HG03558 (cell line): ENCODE measurements at regions not wholly inside any gene's neighbourhood (a gene's known extent, or its start where the extent isn't known, plus 50 kb on each side); places are given as distances from the start of the nearest gene placed in this dataset.

Source experiments
- ATAC-seq: cut with Tn5 transposase; IDR thresholded peaks from one replicate; pipeline ENCODE4 v1.9.1; 2021; ENCODE audit warnings: moderate number of reproducible peaks; ENCODE audit not compliant: unreplicated experiment; ENCODE audit errors: extremely low read depth

DNA sequence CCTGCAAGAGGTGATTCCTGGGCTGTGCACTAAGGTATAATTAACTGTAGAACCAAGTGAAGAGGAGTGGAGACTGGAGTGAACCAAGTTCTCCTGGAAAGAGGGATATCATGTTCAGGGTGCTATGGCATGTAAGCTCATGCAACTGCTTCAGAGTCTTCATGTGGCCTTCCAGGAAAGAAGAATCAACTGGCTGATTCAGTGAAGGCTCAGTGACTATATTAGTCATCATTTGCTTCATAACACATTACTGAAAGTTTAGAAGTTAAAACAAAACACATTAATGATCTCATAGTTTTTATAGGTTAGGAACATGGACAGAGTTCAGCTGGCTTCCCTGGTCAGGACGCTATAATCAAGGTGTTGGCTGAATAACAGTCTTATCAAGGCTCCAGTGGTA is 1200.8 kb upstream of the GYPC start:
- ATAC-seq: no peak

DNA sequence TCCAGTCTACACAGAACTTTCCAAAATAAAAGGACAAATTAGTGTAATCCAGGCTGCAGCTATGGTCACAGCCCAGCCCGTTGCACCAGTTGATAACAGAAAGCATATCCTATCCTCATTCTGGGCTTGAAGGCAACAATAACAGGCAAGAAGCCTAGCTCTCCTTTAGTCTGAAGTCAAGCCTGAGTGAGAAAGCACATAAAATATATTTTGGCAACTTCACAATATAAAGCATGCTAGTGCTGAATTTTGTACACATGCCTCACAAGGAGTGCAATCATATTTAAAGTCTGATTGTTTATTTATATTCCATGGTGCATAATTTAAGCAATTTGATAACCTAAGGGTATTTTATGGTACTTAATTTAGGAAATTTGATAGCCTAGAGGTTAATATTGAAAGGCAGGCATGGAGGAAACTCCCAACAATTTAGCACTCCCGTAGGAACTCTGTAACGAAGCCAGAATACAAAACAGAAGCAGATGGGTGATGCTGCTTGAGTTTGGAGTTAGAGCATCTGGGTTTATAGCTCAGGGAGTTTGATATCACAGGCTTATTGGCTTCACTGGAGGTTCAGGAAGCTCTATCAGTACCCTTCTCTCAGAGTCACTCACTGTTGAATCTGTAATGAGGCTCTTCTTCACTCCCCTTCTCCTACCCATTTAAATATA is 1199.1 kb upstream of the GYPC start:
- no peak for ATAC-seq

DNA sequence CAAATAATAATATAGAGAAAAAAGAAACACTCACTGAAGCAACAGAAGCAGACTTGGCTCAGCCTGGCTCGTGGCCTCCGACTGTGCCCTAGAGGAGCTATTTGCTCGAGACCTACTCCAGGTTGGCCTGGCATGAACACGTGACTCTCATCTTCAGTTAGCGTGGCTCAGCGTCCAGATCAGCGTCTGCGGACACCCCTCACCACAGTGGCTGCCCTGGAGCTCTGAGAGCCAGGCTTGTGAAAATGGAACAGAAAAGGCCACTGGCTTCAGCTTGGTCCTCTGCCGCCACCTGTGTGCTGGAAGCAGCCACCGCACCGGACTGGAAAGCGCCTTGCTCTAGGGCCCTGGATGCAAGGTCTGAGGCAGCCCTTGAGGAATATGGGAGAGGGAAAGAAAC is 1184.0 kb upstream of the GYPC start:
- no peak for ATAC-seq

DNA sequence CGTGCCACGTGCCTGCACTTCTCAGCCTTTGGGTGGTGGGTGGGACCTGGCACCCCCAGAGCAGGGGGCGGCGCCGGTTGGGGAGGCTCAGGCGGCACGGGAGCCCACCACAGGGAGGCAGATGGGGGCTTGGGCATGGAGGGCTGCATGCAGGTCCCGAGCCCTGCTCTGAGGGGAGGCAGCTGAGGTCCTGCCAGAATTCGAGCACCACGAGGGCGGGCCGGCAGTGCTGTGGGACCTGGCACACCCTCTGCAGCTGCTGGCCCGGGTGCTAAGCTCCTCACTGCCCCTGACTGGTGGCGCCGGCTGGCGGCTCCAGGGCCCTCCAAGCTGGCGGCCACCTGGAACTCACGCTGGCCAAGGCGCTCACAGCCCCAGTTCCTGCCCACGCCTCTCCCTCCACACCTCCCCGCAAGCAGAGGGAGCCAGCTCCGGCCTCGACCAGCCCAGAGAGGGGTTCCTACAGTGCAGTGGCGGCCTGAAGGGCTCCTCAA is 1176.8 kb upstream of the GYPC start:
- no peak for ATAC-seq

DNA sequence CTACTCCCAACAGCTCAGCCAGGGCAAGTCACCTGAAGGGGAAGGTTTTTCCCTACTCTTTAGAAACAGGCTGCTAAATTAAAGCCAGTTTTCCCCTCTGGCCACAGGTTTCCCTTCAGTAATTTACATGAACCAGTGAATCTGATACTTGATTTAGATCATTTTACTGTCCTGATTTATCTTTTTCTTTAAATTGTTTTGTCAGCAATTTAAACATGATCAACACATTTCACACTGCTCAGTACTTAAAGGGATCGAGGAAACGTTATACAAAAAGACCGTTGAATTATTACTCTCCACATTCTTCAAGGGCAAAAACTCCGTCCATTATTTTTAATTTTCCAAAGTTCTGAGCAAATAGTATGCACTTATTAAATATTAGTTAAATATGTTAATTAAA is 1165.7 kb upstream of the GYPC start:
- no peak for ATAC-seq

DNA sequence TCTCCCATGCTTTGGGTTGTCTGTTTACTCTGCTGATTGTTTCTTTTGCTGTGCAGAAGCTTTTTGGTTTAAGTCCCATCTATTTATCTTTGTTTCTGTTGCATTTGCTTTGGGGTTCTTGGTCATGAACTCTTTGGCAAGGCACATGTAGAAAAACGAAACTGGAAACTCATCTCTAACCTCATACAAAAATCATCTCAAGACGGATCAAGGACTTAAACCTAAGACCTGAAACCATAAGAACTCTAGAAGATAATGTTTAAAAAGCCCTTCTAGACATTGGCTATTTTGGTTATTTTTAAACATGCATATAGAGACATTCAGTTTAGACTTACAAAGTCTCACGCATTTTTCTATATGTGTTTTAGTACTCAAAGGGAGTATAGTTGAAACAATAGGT is 1164.3 kb upstream of the GYPC start:
- ATAC-seq: no peak

DNA sequence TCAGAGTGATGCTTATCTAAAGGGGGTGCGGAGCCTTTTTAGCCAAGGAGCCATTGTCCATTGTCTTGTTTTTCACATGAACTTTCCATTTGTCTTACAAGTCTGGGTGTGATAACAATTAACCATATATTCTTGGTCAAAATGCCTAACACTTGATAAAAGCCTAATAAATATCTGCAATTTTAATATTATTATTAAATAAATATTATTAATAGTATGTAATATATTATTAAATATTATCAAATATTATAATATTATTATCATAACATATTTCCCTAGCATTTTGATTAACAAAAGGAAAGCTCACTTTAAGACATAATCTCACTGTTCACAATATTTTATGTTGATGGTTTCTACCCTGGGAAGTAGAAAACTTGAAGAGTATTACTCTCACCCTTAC is 1143.6 kb upstream of the GYPC start:
- no peak for ATAC-seq

DNA sequence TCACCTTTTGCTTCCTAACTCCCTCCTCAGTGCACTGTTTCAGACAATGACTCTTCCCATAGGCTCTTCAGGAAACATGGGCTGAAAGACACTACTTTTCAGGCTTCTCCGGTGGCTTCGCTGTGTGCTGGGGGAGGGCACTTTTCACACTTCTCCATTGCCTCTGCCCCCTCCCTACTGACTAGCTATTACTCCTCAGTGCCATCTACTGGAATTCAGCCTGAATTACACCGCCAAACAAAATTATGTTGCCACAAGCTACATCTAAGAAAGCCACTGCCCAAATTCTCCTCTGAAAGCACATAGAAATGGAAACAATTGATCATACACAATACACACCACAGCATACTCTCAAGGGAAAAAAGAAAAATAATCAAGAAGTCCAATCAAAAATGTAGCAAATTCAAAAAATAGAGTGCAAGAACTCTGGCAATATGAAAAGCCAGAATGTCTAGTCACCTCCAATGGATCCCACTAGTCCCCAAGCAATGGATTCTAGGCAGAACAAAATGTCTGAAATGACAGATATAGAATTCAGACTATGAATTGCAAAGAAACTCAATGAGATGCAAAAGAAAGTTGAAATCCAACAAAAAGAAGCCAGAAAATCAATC is 1139.4 kb upstream of the GYPC start:
- no peak for ATAC-seq

DNA sequence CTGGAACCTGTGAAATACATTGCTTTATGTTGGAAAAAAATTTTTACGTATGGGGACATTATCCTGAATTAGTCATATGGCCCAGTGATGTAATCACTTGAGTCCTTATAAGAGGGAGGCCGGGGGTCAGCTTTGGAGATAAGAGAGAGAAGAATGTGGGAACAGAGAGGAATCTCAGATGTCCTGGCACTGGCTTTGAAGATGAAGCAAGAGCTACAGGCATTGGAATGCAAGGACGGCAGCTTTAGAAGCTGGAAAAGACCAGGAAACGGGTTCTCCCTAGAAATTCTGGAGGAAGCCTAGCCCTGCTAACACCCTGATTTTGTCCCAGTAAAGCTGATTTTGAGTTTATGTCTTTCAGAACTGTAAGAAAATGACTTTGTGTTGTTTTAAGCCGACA is 1129.9 kb upstream of the GYPC start:
- no peak for ATAC-seq

DNA sequence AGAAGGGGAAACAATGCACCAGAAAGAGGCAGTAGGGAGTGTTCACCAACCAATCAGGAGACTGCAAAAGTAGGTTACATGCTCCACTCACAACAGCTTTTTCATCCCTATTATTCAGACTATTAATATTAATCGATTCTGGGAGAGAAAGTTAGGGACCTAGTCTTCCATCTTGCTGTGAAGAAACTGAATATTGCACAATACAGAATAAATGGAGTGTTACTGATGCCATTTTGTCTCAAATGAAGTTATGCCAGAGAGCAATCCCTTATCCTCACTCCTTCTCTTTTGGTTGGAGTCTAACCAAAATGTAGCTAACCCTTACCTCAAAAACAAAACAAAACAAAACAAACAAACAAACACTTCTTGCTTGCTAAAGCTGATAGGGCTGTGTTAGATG is 1120.9 kb upstream of the GYPC start:
- no peak for ATAC-seq

DNA sequence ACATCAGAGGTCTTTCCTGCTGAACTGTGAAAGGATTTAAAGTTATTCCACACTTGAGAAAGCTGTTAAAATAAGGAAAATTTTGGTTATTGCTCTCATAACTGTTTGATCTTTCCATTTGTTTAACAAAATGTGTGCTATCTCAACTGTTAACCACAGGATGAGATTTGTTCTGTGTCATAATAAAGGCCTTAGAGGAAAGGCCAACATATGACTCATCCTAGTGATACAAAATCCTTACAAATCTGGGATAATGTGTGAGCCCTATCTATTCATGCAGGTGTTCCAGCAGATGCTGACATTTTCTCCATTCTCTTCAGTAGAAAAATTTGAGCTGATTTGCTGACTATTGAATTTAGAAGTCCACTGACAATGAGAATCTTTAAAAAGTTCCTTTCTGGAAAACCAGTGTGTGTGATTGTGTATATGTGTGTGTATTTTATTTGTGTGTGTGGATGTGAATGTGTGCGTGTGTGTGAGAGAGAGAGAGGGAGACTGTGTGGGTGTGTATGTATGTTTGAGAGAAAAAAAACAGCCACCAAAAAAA is 1111.9 kb upstream of the GYPC start:
- no peak for ATAC-seq

DNA sequence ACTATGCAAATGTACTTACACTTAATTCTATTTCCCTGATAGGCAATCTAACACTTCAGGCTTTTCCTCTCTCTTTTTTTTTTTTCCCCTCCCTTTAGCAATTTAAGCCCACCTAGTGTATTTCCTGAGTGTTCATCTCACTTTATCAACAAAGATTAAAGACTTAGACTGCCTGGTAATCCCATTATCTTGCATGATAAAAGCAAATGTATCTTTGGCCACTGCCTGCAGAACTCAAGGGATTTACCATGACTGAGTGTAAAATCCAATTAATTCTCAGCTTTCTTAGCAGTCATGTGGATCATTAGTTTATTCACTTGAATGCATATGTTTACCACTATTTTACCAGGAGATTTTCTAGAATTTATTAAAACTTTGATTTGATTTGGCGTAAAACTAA is 1102.2 kb upstream of the GYPC start:
- no peak for ATAC-seq

DNA sequence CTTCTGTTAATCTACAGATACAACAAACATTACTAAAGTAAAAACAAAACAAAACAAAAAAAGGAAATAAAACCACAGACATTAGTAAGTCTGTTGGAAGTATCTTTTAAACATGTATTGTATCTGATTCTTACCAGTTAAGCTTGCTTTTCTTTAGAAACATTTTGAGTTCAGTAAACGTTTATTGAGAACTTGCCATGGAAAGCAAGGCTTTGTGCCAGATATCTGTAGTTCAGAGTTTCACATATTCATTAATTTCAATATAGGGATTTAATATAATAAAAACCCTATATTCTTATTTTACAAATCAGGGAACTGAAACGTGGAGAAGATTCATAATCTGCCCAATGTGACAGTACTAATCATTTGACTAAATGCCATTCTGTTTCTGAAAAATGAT is 1101.0 kb upstream of the GYPC start:
- ATAC-seq: no peak

DNA sequence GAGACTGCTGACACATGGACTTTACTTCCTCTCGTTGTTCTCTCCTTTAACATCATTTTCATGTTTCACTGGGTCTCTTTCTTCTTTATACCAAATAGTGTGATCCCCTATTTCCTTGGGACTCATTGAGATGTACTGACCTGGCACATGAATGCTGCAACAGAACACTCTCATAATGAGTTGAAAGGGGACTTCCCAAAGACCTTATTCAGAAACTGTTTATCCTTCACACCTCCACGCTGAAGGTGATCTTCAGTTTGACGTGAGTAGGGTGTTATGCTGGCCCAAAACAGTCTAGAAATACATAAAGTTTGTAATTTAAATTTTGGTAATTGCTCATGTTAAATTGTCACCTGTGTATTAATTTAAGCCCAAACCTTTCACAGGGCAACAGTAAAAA is 1096.8 kb upstream of the GYPC start:
- no peak for ATAC-seq

DNA sequence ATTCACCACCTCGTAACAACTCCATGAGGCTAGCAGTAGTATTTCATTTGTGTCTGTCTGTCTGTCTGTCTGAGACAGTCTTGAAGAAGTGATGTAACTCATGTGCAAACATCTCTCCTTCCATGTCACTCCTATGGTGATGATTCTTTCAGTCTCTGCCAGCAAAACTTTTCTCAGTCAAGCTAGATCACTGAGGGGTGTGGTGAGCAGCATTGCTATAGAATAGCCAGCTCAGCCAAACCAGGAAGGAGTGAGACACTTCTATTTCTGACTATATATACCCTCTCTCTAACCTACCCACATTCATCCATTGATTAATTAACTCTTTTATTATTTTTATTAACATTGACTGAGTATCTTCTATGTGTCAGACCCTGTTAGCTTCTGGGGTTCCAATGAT is 1095.1 kb upstream of the GYPC start:
- ATAC-seq: no peak

DNA sequence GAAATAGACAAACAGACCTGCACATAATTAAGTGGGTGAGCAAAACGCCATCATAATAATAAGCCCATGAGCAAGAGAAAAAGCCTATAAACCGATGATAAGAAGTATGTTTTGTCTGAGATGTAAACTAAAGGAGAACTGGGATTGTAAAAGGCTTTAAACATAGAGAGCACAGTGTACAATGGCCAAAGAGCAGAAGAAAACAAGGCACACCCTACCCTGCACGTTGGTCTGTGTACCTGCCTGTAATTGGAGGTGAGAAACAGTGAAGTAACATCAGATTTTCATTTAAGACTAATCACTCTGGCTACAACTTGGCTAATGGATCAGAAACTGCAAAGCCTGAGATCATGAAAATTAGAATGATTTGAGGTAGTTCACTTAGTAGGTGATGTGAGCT is 1094.7 kb upstream of the GYPC start:
- ATAC-seq: no peak

DNA sequence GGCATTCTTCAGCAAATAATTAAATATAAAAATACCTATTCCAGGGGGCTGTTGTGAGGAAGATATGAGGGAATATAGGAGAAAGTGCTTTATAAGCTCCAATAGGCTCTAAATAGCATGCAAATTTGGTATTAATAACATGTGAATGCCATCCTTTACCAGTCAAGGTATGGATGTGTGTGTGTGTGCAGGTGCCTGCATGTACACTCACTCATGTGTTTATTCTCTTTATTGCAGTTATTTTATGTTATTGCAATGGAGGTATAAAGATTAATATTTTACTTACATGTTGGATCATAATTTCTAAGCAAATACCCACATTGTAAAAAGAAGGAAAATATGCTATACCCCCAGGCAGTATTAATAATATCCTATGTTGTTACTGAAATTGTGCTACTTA is 1093.0 kb upstream of the GYPC start:
- ATAC-seq: no peak

DNA sequence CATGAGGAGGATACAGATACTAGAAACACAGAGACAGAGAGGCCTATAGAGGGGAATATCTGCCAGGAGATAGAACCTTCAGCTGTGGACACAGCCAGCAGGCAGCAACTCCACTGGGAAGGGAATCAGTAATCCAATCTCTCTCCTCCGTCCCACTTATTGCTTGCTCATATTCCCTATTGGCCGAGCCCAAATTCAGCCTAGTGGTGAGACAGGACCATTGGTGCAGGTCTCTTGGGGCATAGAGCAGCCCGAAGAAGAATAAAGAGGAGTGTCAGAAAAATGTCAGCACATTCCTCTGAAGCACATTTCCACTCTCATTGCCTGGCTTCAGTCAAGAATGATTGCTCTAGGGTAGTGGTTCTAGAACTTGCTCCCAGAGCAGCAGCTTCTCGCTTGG is 1091.5 kb upstream of the GYPC start:
- no peak for ATAC-seq

DNA sequence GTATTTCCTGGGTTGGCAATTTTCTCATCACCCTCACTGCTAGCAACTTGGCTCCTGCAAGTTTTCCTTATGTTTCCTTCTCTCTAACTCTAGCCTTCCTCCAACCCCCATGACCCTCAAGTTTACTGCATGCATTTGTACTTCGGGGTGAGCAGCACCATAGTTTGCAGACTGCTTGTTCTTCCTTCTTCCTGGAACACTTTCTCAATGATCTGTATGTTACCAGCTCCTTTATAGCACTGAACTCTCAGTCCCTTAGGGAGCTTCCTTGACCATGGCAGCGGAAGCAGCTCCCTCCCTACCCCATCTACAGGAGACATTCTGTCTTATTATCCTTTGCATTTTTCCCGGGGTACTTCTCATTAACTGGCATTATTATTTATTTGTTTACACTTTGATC is 1089.5 kb upstream of the GYPC start:
- ATAC-seq: no peak

DNA sequence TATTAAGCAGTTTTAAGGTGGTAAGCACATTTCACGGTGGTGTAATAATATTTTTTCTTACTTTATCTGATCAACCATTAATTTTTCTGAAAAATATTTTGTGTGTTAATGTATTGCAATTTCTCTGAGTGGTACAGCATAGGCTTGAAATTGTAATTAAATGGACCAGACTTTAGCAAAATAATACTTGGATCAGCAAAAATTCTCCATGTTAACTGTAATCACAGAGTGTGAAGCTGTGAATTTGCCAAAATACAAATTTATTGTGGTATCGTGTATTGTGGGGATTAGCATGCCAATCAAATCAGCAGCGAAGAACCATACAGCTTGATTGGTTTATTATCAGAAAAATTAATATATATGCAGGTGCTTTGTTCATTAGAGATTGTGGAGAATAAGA is 1088.9 kb upstream of the GYPC start:
- no peak for ATAC-seq

DNA sequence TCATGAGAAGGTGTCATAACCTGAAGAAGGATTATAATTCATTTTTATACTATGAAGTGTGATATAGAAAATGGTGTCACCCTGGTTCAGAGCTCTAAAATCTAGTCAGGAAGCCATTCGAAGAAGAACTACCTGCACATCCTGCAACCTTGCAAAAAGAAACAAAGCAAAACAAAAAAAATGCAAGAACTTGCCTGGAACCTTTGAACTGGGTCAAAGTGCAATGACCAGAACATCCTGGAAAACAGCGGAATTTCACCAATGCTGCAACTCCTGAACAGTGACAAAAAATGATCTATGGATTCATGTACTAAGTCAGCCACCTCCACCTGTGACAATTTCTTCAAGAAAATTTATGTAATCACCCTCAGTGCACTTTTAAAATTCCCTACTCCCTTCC is 1083.3 kb upstream of the GYPC start:
- no peak for ATAC-seq

DNA sequence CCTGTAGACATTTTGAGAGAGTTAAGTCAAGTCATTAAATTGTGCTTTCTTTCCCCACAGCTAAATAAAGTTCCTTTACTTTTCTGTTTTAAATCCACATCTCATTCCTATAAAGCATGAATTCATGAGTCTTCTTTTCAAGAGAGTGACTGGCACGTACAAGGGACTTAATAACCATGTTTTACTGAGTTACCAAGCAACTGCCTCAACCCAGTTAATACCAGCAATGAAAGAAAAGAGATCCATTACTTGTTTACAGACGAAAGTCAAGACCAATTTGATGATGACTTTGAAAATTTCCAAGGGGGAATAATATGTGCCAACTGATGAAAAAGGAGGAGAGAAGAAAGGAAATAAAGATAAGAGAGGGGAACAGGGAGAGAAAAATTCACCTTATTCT is 1082.5 kb upstream of the GYPC start:
- no peak for ATAC-seq
